Islet of Langerhans (tissue), 1 donor: ENCODE measurements at regions not wholly inside any gene's neighbourhood (a gene's known extent, or its start where the extent isn't known, plus 50 kb on each side); places are given as distances from the start of the nearest gene placed in this dataset.

Experiments used
- FAIRE-seq: peaks from one replicate; lab custom pipeline; 2011; peaks lifted over from hg19 to GRCh38; lab: Jason Lieb, UNC

GRCh38 chr7:46006723-46007122 is 85.7 kb upstream of the IGFBP3 start:
- FAIRE-seq = no peak

GRCh38 chr7:46006212-46006611 is 85.1 kb upstream of the IGFBP3 start:
- no peak for FAIRE-seq

GRCh38 chr7:46004965-46005364 is 83.9 kb upstream of the IGFBP3 start:
- FAIRE-seq = no peak

- FAIRE-seq = no peak
Observed at GRCh38 chr7:46003896-46004875, 83.1 kb upstream of the IGFBP3 start.

- FAIRE-seq = no peak
Observed at GRCh38 chr7:46003161-46003560, 82.1 kb upstream of the IGFBP3 start.

DNA sequence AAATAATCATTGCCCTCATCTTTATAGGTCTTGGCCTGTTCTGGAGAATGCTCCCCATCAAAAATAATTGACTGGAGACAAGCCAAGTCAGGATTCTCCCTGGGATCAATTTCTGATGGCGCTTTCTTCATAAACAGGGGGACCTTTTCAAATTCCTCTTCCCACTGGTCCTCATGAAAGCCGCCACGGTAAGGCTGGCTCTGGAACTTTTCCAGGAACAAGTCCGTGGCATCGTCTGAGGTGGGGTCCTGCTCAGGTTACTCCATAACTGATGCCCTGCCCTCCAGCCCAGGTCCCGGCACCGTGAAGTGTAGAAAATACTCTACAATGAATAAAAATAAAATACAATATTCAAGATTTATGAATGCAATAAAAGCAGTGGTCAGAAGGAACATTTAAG is 79.4 kb upstream of the IGFBP3 start:
- FAIRE-seq = no peak

DNA sequence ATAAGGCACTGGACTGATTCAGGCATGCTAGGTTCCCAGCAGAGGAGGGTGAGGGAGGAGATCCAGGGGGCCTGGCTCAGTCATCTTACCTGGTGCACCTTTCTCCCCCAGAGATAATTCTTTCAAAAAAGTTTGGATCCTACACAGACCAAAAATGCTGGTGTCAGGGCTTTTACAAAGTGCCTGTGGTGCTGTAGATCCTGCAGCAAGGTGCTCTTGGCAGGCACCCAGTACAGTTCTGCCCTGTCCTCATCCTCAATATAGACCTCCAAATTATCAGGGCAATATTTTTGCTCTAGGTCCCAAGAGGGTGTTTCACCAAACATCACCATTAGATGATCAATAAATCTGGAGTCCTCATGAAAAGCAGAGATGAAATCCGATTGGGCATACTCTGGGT is 78.5 kb upstream of the IGFBP3 start:
- FAIRE-seq = no peak

DNA sequence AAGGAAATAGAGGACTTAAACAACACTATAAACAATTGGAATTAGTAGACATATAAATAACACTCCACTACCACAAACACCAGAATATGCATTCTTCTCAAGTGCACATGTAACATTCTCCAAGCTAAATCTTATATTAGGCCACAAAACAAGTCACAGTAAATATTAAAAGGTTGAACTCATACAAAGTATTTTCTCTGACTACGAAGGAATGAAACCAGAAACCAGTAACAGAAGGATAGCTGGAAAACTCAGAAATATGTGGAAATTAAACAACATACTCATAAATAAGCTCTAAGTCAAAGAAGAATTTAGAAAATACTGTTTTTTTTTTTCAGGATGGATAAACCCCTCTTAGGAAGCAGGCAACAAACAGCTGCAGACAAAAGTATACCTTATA is 77.4 kb upstream of the IGFBP3 start:
- FAIRE-seq = no peak

DNA sequence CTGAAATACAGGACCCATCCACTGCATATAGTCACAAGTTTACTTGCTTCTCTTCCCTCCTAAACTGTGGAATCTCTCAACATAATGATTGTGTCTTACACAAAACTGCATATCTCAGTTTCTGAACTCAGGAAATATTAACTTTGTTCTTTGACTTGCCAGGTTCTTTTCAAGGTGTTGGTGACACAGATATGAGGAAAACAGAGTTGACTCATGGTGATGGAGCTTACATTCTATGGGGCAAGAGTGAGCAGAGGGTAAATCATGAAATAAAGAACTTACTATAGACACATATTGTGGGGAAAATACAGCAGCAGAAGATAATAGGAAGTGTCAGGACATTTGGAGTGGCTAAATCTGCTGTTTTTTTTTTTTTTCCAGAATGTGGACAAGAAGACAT is 72.5 kb upstream of the IGFBP3 start:
- FAIRE-seq = no peak

DNA sequence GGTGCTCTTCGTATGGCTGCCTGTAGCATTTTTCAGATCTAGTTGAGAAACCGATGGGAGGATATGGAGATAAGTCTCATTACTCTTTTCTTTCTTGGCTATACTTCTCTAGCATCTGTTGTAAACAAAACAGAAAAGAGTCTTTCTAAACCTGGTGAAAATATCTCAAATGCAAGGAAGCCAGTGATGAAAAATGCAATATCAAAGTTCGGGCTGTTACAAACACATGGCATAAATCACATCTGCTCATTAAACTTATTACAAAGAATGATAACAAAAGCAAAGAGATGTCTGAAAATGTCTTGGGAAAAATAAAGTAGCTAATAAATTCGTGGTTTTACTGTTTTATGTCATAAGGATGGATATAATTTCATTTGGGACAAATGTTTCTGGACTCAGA is 71.8 kb upstream of the IGFBP3 start:
- no peak for FAIRE-seq

DNA sequence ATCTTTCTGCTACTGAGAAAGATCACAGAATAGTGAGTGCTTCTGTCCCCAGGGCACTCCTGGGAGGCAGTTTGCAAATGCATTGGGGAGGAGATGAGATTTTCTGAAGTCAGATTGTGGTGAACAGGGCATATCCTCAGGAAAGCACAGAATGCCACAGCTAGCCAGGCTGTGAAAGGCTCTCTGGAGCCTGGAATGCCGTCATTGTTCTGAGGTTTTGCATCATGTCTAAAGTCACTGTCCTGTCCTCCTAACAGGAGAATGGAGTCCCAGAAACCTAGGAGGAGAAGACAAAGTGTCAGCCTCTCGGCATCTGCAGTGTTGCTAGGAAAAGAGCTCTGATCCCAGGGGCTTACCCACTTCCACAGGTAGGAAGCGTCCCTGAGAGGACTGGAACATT is 69.2 kb upstream of the IGFBP3 start:
- FAIRE-seq = no peak

GRCh38 chr7:45988405-45989057 is 67.5 kb upstream of the IGFBP3 start:
- no peak for FAIRE-seq

DNA sequence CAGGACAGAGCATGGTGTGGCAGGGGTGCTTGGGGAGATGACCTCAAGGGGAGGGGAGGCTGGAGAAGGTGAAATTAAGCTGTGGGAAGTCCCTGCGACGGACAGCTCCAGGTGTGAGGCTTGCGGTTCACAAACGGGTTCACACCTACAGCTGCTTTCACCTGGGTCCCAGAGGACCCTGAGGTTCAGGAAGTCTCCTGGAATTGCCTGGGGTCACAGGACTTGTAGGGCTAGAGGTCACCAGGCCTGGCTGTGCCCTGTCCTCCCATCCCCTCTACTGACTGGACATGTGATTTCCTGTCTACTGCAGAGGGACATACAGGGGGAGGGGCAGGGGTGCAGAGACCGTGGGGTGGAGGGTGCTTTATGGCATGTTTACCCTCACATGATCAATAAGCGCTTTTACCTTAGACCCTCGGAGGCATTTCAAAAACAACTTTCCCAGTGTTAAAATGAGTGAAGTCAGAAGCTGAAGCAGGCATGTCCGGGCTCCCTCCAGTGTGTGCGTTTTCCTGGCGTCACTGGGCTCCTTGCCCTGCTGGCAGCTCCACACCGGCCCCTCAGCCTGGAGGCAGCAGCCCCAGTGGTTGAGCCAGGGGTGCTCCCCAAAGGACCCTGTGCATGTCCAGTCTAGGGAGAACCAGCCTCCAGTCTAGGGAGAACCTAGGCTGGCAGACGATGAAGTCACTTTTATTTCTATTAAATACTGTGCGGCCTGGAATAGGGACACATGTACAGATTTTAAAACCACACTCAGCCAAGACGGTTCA is 66.6 kb upstream of the IGFBP3 start:
- no peak for FAIRE-seq

DNA sequence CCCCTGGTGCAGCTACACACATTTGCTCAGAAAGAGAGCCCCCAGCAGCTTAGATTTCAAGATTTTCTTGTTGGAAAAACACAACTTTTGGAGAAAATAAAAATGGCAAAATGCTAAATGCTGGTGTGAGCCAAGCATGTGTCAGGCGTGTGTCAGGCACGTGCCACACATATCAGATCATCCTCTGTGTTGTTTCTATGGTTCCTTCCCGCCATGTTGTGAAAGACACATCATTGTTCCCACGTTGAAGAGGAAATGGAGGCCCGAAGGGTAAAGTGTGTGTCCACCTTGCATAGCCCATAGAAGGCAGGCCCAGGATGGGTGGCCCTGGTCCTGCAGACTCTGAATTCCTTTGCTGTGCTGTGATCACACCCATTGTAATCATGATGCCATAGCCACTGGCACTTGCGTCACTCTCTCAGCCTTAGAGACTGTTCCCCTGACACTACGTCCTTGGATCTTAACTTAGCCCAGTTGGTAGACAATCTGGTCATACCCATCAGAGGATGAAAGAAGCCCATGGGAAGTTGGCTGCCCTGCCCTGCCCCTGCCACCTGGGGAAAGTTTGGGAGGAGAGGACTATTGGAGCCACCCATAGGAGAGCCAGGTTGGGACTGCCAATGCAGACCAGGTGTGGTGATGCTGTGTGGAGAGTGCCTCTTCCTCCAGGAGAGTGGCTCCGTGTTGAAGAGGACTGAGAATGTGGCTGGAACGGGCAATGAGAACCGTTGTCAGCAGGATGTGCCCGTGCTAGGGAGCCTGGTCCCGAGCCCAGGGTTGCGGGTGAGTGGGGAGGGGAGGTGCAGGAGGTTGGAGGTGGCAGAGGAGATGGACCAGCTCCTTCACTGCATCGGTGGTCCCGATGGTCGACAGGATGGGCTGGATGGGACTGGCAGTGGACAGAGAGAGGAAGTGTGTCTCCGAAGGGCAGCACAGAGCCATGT is 65.6 kb upstream of the IGFBP3 start:
- FAIRE-seq = no peak

DNA sequence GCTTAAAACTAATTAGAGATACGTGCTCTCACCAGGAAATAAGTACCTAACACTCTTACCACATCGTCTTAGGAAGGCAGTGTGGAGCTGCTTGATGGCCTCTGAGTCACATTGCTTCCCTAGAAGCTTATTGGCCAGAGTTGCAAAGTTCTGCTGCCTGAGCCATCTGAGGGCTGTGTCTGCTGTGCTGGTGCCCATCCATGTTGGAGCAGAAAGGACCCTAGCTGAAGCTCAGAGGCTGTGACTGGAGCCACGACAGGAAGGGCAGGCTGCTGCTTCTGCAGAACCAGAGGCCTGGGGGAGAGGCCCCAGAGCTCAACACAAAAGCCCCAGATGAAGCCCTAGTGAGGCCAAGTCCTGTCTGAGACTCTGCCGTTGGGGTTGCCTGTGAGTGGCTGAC is 64.8 kb upstream of the IGFBP3 start:
- FAIRE-seq = no peak

GRCh38 chr7:45984386-45985295 is 63.6 kb upstream of the IGFBP3 start:
- no peak for FAIRE-seq

- FAIRE-seq = no peak
Observed at GRCh38 chr7:45983720-45984255, 62.7 kb upstream of the IGFBP3 start.

GRCh38 chr7:45982907-45983719 is 62.0 kb upstream of the IGFBP3 start:
- no peak for FAIRE-seq

DNA sequence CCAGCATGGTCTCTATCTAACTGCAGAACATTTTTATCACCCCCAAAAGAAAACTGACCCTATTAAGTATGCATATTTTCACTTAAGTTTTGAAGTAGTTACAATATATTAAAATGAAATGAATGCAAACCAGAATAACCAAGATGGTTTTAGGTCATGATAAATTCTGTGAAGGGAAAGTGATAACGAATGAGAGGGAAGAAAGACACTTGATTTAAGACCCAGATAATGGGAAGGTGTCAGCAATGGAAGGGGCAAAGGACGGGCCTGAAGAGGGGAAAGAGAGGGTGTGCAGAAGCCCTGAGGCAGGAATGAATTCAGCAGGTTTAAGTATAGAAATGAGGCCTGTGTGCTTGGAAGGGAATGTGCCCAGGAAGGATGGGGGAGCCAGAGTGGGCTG is 61.1 kb upstream of the IGFBP3 start:
- FAIRE-seq = no peak

DNA sequence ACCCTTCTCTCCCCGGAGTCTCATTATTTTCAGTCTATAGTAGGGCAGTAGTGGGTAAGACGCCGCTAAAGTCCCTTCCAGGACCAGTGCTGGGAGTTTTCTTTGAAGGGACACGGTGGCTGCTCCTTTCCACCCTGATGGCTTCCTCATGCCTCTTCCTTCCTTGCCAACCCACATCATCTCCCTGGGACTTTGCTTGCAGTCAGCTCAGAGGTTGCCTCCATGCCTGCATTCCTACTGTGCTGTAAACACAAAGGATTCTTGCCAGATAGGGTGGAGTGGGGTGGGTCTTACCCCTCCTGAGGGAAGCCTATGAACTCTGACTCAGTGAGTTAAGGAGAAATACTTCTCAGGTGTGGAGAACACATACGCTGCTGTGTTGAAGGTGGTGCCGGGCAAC is 59.9 kb upstream of the IGFBP3 start:
- FAIRE-seq = no peak
